DOHH2 (cell line): ENCODE measurements at regions not wholly inside any gene's neighbourhood (a gene's known extent, or its start where the extent isn't known, plus 50 kb on each side); places are given as distances from the start of the nearest gene placed in this dataset.

Experiments
- EZH2phosphoT487 ChIP-seq: fragments of 200-600 bp; sonication (generic); IDR thresholded peaks from 2 replicates; pipeline ENCODE4 v1.6.1; 2017; ENCODE audit warnings: borderline replicate concordance, mild to moderate bottlenecking, antibody characterized with exemption, low read length, moderate library complexity, mixed read lengths
- TF ChIP-seq, protein P1 (sequence below): fragments of 200-600 bp; sonication (generic); IDR thresholded peaks from one replicate; pipeline ENCODE4 v1.5.1; 2014; ENCODE audit warnings: antibody characterized with exemption, mild to moderate bottlenecking, low read depth, low read length; ENCODE audit not compliant: poor library complexity, severe bottlenecking

DNA sequence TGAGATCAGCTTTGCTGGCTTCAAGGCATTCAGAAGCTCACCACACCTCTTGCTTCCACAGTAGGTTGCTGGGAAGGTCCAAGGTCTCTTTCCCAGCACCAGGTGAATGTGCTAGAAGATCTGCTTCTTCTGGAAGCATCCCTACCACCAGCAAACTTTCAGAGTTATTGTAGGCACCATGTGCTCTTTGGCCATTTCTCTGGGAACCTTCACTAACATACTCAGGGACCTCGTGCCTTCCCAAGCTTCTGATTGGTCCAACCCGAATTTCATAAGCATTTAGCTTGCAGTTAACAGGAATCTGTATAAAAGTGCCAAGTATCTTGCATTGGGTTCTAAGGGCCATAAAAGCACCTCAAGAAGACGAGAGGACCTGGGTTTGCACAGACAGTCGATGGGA, 86.5 kb upstream of the ARL4C start:
- TF ChIP-seq, protein P1, sequence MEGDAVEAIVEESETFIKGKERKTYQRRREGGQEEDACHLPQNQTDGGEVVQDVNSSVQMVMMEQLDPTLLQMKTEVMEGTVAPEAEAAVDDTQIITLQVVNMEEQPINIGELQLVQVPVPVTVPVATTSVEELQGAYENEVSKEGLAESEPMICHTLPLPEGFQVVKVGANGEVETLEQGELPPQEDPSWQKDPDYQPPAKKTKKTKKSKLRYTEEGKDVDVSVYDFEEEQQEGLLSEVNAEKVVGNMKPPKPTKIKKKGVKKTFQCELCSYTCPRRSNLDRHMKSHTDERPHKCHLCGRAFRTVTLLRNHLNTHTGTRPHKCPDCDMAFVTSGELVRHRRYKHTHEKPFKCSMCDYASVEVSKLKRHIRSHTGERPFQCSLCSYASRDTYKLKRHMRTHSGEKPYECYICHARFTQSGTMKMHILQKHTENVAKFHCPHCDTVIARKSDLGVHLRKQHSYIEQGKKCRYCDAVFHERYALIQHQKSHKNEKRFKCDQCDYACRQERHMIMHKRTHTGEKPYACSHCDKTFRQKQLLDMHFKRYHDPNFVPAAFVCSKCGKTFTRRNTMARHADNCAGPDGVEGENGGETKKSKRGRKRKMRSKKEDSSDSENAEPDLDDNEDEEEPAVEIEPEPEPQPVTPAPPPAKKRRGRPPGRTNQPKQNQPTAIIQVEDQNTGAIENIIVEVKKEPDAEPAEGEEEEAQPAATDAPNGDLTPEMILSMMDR: no peak
- TF ChIP-seq EZH2phosphoT487: no peak
